RCC 7860 (cell line): ENCODE measurements at regions not wholly inside any gene's neighbourhood (a gene's known extent, or its start where the extent isn't known, plus 50 kb on each side); places are given as distances from the start of the nearest gene placed in this dataset.

ENCODE experiments used
- DNase-seq: peaks from one replicate; pipeline ENCODE4 v3.0.0-alpha.2; 2015; ENCODE audit warnings: low spot score
- FAIRE-seq: peaks from 2 replicates; lab custom pipeline; 2012; peaks lifted over from hg19 to GRCh38; lab: Jason Lieb, UNC

GRCh38 chr1:5576011-5576672, 416.1 kb downstream of the NPHP4 start:
- no peak for FAIRE-seq

DNA sequence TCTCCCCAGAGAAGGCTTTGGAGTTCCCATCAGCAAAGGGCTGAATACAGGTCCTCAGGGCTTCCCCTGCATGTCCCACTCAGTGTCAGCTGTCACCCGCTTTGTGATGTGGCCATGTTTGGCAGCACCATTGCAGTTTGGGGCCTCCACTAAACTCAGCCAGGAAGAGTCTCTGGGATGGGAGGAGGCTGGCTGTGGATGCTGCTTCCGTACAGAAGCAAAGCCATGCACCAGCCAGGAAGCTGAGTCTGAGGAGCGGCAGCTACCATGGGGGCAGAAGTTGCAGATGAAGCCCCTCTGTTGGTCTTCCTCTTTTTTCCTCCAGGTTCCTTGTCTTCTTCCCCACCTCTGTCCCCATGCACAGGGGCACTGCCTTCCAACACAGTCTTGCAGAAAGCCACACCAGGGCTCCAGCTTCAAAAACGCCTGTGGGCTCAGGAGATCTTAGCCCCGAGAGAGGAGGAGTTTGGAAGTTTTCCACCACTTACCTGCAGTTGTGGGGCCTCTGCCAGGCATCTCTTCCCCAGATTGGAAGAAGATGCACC, 416.8 kb downstream of the NPHP4 start:
- no peak for FAIRE-seq
- DNase-seq, result no peak

More at GRCh38 chr1:5576011-5576672, 416.1 kb downstream of the NPHP4 start:
- DNase-seq, result no peak

DNA sequence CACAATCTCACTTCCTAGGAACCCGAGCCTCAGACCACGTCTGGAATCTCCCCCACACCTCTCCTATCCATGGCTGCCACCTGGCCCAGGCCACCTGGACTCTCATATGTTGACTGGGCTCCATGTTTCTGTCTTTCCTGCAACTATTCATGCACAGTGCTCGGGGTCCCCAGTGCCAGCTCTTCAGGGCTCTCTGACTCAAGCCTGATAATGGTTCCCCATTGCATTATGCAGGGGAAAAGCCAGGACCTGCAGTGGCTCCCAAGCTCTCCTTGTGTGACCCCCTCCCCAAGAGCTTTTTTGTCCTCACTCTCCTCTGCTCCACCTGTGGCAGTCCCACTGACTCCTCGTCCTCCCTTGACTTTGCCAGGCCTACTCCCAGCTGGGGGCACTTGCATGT, 417.6 kb downstream of the NPHP4 start:
- FAIRE-seq (no peak), DNase-seq (no peak)

- no peak for FAIRE-seq
- no peak for DNase-seq
These were observed 419.4 kb downstream of the NPHP4 start for GRCh38 chr1:5572794-5573193.

DNA sequence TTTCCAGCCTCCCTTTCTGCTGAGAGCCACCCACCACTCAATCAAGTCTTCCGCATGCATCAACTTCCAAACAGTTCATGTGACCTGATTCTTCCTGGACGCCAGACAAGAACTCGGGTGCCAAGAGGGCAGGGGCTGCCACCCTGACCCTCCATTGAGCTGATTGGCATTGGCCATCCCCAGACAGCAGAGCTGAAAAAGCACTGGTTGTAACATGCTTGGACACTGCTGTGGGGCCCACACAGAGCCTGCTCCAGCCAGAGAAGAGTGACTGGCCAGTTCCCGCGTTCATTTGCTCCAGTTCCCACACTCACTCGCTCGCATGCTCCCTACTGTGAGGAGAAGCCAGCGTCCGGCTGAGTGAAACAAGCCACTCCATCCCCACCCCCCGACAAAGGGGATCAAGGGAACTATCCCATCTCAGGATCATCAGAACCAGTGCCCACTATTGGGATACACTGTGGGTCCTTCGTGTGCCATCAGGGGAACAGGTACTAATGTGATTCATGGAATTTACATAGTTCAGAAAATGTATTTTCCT, 420.3 kb downstream of the NPHP4 start:
- DNase-seq (no peak), FAIRE-seq (no peak)

GRCh38 chr1:5571438-5571837, 420.8 kb downstream of the NPHP4 start:
- DNase-seq (no peak), FAIRE-seq (no peak)

GRCh38 chr1:5570931-5571330, 421.3 kb downstream of the NPHP4 start:
- DNase-seq (no peak), FAIRE-seq (no peak)

DNA sequence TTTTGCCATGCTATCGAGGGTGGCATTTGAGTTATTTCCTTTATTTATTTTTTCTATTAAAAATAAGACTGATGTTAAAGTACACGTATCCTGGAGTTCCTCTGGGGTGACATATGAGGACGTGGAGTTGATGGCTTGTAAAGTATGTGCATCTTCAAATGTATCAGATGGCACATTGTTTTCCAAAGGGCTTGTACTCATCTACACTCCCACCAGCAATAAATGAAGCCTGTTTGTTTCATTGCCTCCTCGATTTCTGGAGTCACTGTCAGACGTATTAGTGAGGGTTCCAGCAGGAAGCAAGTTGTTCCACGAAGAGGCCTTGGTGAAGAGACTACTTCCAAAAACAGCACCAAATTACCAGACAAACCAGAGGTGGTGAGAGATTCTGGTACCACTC, 423.9 kb downstream of the NPHP4 start:
- no peak for FAIRE-seq
- DNase-seq, result no peak

GRCh38 chr1:5567839-5568238, 424.4 kb downstream of the NPHP4 start:
- DNase-seq (no peak), FAIRE-seq (no peak)

DNA sequence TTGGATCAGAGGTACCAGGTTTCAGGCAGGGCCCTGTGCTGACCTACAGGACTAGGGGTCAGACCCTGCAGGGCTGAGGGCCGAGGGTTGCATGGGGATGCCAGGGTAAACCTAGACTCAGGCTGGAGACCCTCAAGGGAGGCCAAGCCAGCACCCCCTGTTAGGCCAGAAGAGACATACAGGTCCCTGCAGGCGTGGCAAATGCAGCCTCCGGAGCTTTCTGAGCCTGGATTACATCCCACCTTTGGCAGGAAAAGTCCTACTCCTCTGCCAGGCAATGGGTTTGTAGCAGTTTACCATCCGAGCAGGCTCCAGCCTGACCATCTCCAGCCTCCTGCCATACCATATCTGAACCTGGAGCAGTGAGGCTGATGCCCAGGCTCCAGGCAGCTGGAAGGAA, 425.3 kb downstream of the NPHP4 start:
- no peak for FAIRE-seq
- DNase-seq, result no peak

DNA sequence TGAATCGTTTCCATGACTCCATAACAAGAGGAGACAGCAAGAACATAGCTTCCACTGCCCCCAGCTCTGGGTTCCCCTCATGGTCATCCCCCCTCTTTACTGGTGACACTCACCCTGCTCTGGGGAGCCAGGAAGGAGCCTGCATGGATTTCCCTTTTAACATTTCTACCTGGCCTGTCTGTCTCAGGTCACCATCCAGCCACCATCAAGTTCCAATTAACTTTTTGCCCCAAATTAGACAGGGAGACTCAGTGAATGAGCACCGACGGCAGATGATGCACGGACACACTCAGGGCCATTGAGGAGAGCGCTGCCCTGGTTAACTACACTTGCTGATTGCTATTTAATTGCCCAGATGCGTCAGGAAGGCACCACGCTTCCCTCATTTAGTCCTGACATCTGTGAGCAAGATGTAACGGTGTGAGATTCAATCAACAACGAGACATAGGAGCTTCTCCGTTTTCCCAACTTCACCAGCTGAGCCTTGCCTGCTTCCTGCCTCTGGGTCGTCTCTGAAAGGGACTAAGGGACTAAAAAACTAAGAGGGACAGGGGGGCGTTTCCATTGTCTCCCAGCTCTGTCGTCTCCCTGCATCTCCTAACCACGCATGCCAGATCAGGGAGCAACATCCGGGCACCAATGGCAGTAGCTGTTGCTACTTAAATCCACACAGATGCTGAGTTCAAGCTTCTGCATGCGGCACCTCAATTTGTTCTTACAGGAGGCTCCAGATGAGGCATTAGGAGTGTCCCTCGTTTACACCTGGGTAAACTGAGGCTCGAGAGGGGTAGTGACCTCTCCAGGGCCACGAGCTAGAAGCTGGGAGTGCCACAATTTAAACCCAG, 426.7 kb downstream of the NPHP4 start:
- FAIRE-seq (no peak), DNase-seq (no peak)

DNA sequence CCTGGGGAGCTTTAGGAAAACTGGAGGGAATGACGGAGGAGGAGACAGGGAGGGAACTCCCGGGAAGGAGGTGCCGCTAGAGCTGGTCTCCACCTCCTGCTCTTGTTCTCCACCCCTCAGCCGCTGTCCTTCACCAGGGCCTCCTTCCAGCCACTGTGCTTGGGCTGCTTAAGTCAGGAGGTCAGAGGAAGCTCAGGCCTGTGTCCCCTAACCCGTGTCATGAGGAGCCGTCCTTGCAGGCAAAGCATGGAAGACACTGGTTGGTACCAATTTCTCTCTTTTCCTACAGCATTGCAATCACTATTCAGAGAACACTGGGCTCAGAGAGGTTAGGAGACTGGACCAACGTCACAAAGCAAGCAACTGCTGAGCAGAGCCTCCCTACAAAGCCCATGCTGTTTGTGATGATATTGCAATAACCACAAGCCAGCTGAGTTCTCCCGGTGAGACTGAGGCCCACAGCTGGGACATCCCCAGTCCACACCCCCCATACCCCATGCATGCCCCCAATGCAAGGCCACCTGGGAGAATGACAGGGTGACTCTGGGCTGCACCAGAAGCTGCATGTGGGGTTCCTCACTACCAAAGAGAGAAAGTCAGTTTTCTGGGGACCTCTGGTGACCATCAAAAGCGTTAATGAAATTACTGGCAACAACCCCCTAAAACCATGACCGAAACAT, 427.5 kb downstream of the NPHP4 start:
- FAIRE-seq, result no peak
- DNase-seq, result no peak

DNA sequence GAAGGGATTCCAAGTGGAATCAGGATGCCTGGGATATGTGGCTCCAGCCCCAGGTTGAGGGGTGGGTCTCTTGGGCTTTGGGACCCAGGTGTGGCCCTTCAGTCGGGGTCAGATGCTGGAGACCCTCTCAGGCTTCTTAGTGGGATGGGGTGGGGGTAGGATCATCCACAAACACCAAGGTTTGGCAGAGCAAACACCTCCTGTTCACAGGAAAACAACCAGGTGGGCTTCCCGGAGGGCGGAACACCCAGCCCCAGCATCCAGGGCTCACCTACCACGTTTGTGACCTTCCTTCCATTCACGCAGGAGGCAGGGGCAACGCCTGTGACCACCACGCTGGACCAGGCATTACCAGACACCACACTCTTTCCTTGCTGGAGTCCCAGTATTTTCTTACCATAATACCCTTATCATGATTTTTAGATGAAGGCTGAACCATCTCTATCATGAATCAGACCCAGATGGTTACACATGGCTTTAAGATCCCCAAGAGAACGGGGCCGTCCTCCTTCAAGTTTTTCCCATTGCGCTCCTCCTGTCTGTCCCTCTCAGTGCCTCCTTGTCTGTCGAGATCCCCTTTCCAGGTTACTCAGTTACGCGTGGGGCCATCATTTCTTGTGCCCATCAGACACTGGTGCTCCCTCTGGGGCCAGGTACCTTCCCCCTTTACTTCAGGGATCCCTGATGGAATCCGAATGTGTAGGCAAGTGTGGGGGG, 428.2 kb downstream of the NPHP4 start:
- FAIRE-seq, result no peak
- DNase-seq, result no peak

DNA sequence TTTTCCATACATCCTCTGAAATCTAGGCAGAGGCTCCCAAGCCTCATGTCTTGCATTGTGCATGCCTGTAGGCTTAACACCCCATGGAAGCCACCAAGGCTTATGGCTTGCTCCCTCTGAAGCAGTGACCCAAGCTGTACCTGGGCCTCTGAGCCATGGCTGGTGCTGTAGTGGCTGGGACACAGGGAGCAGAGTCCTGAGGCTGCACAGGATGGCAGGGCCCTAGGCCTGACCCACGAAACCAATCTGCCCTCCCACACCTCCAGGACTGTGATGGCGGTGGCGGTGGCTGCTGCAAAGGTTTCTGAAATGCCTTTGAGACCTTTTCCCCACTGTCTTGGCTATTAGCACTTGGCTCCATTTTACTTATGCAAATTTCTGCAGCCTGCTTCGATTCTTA, 429.5 kb downstream of the NPHP4 start:
- DNase-seq (no peak), FAIRE-seq (no peak)

DNA sequence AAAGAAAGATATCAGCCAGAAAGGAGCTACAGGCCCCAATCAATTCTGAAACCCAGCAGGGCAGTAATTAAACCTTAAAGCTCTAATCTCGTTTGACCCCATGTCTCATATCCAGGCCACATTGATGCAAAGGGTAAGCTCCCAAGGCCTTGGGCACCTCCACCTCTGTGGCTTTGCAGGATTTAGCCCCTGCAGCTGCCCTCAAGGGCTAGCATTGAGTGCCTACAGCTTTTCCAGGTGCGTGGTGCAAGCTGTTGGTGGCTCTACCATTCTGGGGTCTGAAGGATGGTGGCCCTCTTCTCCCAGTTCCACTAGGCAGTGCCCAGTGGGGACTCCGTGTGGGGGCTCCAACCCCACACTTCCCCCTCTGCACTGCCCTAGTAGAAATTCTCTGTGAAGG, 429.9 kb downstream of the NPHP4 start:
- FAIRE-seq (no peak), DNase-seq (no peak)

DNA sequence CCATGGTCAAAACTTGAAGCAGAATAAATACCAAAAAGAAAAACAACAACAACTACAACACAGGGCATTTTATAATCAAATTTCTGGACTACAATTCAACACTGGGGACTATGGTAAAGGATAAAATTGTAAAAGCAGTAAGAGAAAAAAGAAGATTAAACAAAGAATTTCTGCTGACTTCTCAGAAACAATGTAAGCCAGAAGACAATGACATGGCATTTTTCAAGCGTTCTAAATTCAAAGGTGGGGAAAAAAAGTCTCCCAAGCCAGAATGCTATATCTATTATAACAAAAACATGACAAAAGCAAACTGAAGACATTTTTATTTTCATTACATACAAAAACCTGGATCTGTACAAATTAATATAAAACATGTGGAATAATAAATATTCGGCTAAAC, 433.1 kb downstream of the NPHP4 start:
- DNase-seq (no peak), FAIRE-seq (no peak)

- FAIRE-seq, result no peak
- DNase-seq, result no peak
These were observed 436.4 kb downstream of the NPHP4 start for GRCh38 chr1:5555853-5556252.

DNA sequence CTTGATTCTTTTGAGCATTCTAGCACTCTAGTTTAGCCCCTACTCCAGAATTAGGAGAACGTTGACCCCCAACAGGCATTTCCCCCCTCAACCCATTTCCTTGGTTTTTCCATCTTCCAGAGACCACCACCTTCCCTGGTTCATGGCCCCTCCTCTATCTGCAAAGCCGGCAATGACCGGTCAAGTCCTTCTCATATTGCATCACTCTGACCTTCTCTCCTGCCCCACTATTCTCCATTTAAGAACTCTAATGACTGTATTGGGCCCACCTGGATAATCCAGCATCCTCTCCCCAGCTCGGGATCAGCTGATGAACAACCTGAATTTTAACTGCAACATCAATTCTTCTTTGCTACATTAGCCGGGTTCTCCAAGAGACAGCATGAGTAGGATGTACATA, 437.4 kb downstream of the NPHP4 start:
- FAIRE-seq (no peak), DNase-seq (no peak)

DNA sequence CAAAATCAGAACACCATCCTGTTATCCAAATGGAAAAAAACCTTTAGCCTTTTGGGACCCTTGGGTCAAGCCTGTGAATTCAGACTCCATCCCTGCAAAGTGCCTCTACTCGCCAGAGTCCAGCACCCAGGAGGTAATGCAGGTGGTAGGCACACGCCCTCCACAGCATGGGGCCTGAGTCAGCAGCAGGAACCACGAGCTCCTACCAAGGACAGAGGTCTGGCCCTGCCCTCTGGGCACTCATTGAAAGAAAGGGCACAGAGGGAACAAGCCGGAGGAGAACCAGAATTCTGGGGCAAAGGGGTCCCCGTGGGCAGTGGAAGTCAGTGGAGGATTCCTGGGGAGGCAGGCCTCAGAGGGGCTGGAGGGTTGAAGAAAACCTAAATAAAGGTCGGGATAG, 438.1 kb downstream of the NPHP4 start:
- no peak for FAIRE-seq
- no peak for DNase-seq

DNA sequence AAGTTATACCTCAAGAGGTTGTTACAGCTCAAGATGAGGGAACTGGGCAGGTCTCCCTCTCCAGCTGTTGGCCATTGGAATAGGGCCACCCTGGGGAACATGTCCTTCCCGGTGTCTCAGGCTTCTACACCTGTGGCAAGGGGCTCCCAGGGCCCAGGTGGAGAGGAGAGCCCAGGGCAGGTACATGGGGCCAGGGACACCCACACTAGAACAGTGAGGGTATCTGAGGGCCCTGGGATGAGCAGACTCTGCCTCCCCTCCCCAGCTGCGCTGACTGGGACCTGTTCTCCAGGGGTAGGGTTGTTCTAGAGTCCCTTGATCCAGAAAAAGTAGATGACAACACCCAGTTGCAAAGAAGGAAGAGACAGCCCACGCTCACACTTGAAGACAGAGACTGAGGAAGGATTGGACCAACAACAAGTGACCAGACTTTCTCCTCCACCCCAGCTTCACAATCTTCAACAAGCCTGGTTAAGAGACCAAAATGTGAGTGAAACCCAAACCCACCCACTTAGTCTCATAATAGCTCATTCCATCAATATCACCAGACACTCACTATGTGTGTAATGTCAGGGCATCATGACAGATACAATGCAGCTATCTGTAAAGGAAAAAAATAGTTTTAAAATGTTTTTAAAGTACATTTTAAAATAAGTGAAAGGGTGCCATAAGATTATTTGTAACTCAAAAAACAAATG, 439.3 kb downstream of the NPHP4 start:
- no peak for FAIRE-seq
- DNase-seq, result no peak
